Neuronal stem cell (in vitro differentiated cells): ENCODE measurements at regions not wholly inside any gene's neighbourhood (a gene's known extent, or its start where the extent isn't known, plus 50 kb on each side); places are given as distances from the start of the nearest gene placed in this dataset.

Source experiments
- DNase-seq: peaks from one replicate; pipeline ENCODE4 v3.0.0-alpha.2; 2013; ENCODE audit warnings: low spot score
- H2AFZ ChIP-seq: one replicate; pipeline ENCODE4 v1.6.1; 2013; ENCODE audit warnings: mild to moderate bottlenecking, low read length, inconsistent platforms
- H2AK5ac ChIP-seq: 2 replicates; pipeline ENCODE4 v1.6.1; 2013; ENCODE audit warnings: low read depth, mild to moderate bottlenecking, inconsistent platforms, low read length, moderate library complexity, mixed read lengths
- H2BK120ac ChIP-seq: 2 replicates; pipeline ENCODE4 v1.6.1; 2013; ENCODE audit warnings: low read depth, mild to moderate bottlenecking, inconsistent platforms, low read length, moderate library complexity, mixed read lengths
- H2BK12ac ChIP-seq: one replicate; pipeline ENCODE4 v1.6.1; 2013; ENCODE audit warnings: low read length, inconsistent platforms
- H2BK15ac ChIP-seq: 2 replicates; pipeline ENCODE4 v1.6.1; 2013; ENCODE audit warnings: mild to moderate bottlenecking, low read length, inconsistent platforms, mixed read lengths
- H2BK5ac ChIP-seq: one replicate; pipeline ENCODE4 v1.6.1; 2013; ENCODE audit warnings: inconsistent platforms, mild to moderate bottlenecking, low read length, moderate library complexity
- H3K14ac ChIP-seq: one replicate; pipeline ENCODE4 v1.6.1; 2013; ENCODE audit warnings: low read length, inconsistent platforms
- H3K18ac ChIP-seq: 2 replicates; pipeline ENCODE4 v1.6.1; 2013; ENCODE audit warnings: low read length, inconsistent platforms
- H3K23ac ChIP-seq: 2 replicates; pipeline ENCODE4 v1.6.1; 2013; ENCODE audit warnings: low read depth, mild to moderate bottlenecking, mixed read lengths, low read length, inconsistent platforms; ENCODE audit not compliant: poor library complexity
- H3K27ac ChIP-seq: replicated peaks from 3 replicates; pipeline ENCODE4 v1.5.1; 2013; ENCODE audit warnings: low read length, inconsistent platforms
- H3K27me3 ChIP-seq, 3 experiments: 2 replicates each; pipeline ENCODE4 v1.6.1; 2013; ENCODE audit warnings: low read length in 3 of 3, mild to moderate bottlenecking in 2 of 3, inconsistent platforms in 1 of 3, low read depth in 1 of 3, mixed read lengths in 1 of 3, moderate library complexity in 1 of 3; ENCODE audit not compliant: control insufficient read depth in 3 of 3, insufficient read depth in 3 of 3
- H3K36me3 ChIP-seq, 2 donors: replicated peaks in 1 of 2; 2 replicates each; pipeline ENCODE4 v1.6.1; 2013; ENCODE audit warnings: low read length in 2 of 2; ENCODE audit not compliant: control insufficient read depth in 2 of 2, insufficient read depth in 2 of 2
- H3K4ac ChIP-seq: 2 replicates; pipeline ENCODE4 v1.6.1; 2013; ENCODE audit warnings: inconsistent platforms, mild to moderate bottlenecking, low read length, moderate library complexity
- H3K4me1 ChIP-seq, 2 donors: 1 replicate in 1 of 2; 2 replicates in 1 of 2; pipeline ENCODE4 v1.6.1; 2013; ENCODE audit warnings: low read length in 2 of 2, low read depth in 1 of 2; ENCODE audit not compliant: control insufficient read depth in 2 of 2, insufficient read depth in 1 of 2
- H3K4me2 ChIP-seq: one replicate; pipeline ENCODE4 v1.6.1; 2013; ENCODE audit warnings: mild to moderate bottlenecking, low read length, inconsistent platforms; ENCODE audit not compliant: insufficient read depth, poor library complexity, severe bottlenecking
- H3K4me3 ChIP-seq, 2 donors: 2 replicates each; pipeline ENCODE4 v1.5.1; 2013; ENCODE audit warnings: low read length in 2 of 2, mild to moderate bottlenecking in 2 of 2, inconsistent platforms in 1 of 2, moderate library complexity in 1 of 2
- H3K79me1 ChIP-seq: one replicate; pipeline ENCODE4 v1.6.1; 2013; ENCODE audit warnings: low read depth, mild to moderate bottlenecking, inconsistent platforms, low read length, moderate library complexity
- H3K9ac ChIP-seq: one replicate; pipeline ENCODE4 v1.6.1; 2013; ENCODE audit warnings: mild to moderate bottlenecking, low read depth, low read length, inconsistent platforms; ENCODE audit not compliant: poor library complexity
- H3K9me3 ChIP-seq, 2 donors: replicated peaks in 1 of 2; 2 replicates each; pipeline versions ENCODE3 to v1.6.1; 2013; ENCODE audit warnings: low read length in 2 of 2, mild to moderate bottlenecking in 2 of 2, inconsistent platforms in 1 of 2, low read depth in 1 of 2, mixed read lengths in 1 of 2, moderate library complexity in 1 of 2; ENCODE audit not compliant: control insufficient read depth in 2 of 2, insufficient read depth in 1 of 2
- H4K8ac ChIP-seq: one replicate; pipeline ENCODE4 v1.6.1; 2013; ENCODE audit warnings: low read depth, mild to moderate bottlenecking, inconsistent platforms, low read length, moderate library complexity
- H4K91ac ChIP-seq: one replicate; pipeline ENCODE4 v1.6.1; 2013; ENCODE audit warnings: low read length, low read depth, mild to moderate bottlenecking, inconsistent platforms; ENCODE audit not compliant: poor library complexity
- WGBS, 2 donors: extraction: QIAGEN DNeasy Blood & Tissue Kit; methylation state at CpG; one replicate each; pipeline ENCODE4 v1.1.7; 2013; ENCODE audit warnings: missing lambda C conversion rate in 2 of 2, mixed read lengths in 1 of 2; ENCODE audit not compliant: insufficient read length in 2 of 2, insufficient replicate concordance in 1 of 2; ENCODE audit errors: extremely low coverage in 2 of 2; 5-methylcytosine and 5-hydroxymethylcytosine counted together

- Histone ChIP-seq H3K23ac (no peak overlapping the region), H2BK15ac (peak overlapping the region; percentile 80), H3K14ac (peak overlapping the region; percentile 5), H4K8ac (no peak overlapping the region), H3K18ac (peak overlapping the region; percentile 74), H3K9ac (no peak overlapping the region), H4K91ac (no peak overlapping the region), H3K27me3 (no peaks in the 10 kb centered on the region), H3K4me1 (peaks cover 0 to 8% of the 10 kb centered on the region in 2 donors), H3K4ac (peak overlapping the region; percentile 80), H2AK5ac (peak overlapping the region; percentile 56), H2AFZ (no peak overlapping the region), H3K36me3 (no peaks in the 10 kb centered on the region), H3K4me3 (no peak overlapping the region), H2BK5ac (peak overlapping the region; percentile 3), H2BK12ac (no peak overlapping the region), H3K9me3 (peaks cover 0 to 3% of the 10 kb centered on the region in 2 donors), H3K79me1 (no peaks in the 10 kb centered on the region), H3K4me2 (no peak overlapping the region), H2BK120ac (peak overlapping the region; percentile 48), H3K27ac (no peak overlapping the region)
- WGBS, 2 donors = no CpG with 5 or more reads among the region's 19 CpGs
- DNase-seq = no peak
Measured at GRCh38 chr2:234164493-234165413, 114.3 kb downstream of the SPP2 start.

- Histone ChIP-seq H3K79me1 (no peaks in the 10 kb centered on the region), H3K9ac (no peak overlapping the region), H3K4me2 (no peak overlapping the region), H4K91ac (no peak overlapping the region), H3K36me3 (no peaks in the 10 kb centered on the region), H3K9me3 (peaks cover 0 to 3% of the 10 kb centered on the region in 2 donors), H2AK5ac (no peak overlapping the region), H3K4me3 (no peak overlapping the region), H2BK5ac (no peak overlapping the region), H2BK15ac (no peak overlapping the region), H3K4me1 (peaks cover 0 to 2% of the 10 kb centered on the region in 2 donors), H3K27me3 (no peaks in the 10 kb centered on the region), H3K27ac (no peak overlapping the region), H4K8ac (no peak overlapping the region), H2BK120ac (no peak overlapping the region), H3K4ac (no peak overlapping the region), H3K14ac (no peak overlapping the region), H3K18ac (no peak overlapping the region), H2BK12ac (no peak overlapping the region), H3K23ac (no peak overlapping the region), H2AFZ (no peak overlapping the region)
- DNase-seq = no peak
- WGBS, 2 donors = no CpG with 5 or more reads among the region's 7 CpGs
Measured at GRCh38 chr2:234163510-234164045, 113.1 kb downstream of the SPP2 start.

- Histone ChIP-seq H4K8ac (no peak overlapping the region), H3K14ac (no peak overlapping the region)
Measured at GRCh38 chr2:234162861-234163260, 112.4 kb downstream of the SPP2 start.

GRCh38 chr2:234161932-234162331, 111.4 kb downstream of the SPP2 start:
- H3K4me1 ChIP-seq = no peaks in the 10 kb centered on the region
- no peak overlapping the region for H2BK12ac ChIP-seq
- H2BK5ac ChIP-seq = no peak overlapping the region
- H3K9ac ChIP-seq = no peak overlapping the region
- no peak overlapping the region for H3K4me3 ChIP-seq
- no CpG with 5 or more reads among the region's 6 CpGs for WGBS, 2 donors
- no peak overlapping the region for H3K4ac ChIP-seq
- no peaks in the 10 kb centered on the region for H3K79me1 ChIP-seq
- no peak overlapping the region for H2AK5ac ChIP-seq
- no peak overlapping the region for H4K91ac ChIP-seq
- H3K14ac ChIP-seq = no peak overlapping the region
- H3K9me3 ChIP-seq = peaks cover 0 to 3% of the 10 kb centered on the region in 2 donors
- no peak overlapping the region for H2AFZ ChIP-seq
- H3K27ac ChIP-seq = no peak overlapping the region
- no peaks in the 10 kb centered on the region for H3K36me3 ChIP-seq
- H4K8ac ChIP-seq = no peak overlapping the region
- H3K27me3 ChIP-seq = no peaks in the 10 kb centered on the region
- H2BK15ac ChIP-seq = no peak overlapping the region
- no peak overlapping the region for H3K18ac ChIP-seq
- H2BK120ac ChIP-seq = no peak overlapping the region
- no peak overlapping the region for H3K4me2 ChIP-seq
- H3K23ac ChIP-seq = no peak overlapping the region
- DNase-seq = no peak

More at GRCh38 chr2:234162861-234163260, 112.4 kb downstream of the SPP2 start:
- no peak overlapping the region for H2BK120ac ChIP-seq
- H3K4ac ChIP-seq = no peak overlapping the region
- no peak overlapping the region for H2BK15ac ChIP-seq
- no peak overlapping the region for H2BK12ac ChIP-seq
- no peak overlapping the region for H3K23ac ChIP-seq
- H3K4me2 ChIP-seq = no peak overlapping the region
- no CpG with 5 or more reads among the region's 1 CpG for WGBS, 2 donors
- peak overlapping the region; percentile 38 for H4K91ac ChIP-seq
- no peak overlapping the region for H3K18ac ChIP-seq
- H3K9me3 ChIP-seq = peaks cover 0 to 3% of the 10 kb centered on the region in 2 donors
- H3K27ac ChIP-seq = no peak overlapping the region
- peak overlapping the region; percentile 57 for H3K9ac ChIP-seq
- no peak overlapping the region for H3K4me3 ChIP-seq
- H3K4me1 ChIP-seq = no peaks in the 10 kb centered on the region
- no peak for DNase-seq
- H2AK5ac ChIP-seq = no peak overlapping the region
- H3K27me3 ChIP-seq = no peaks in the 10 kb centered on the region
- no peaks in the 10 kb centered on the region for H3K79me1 ChIP-seq
- no peaks in the 10 kb centered on the region for H3K36me3 ChIP-seq
- H2AFZ ChIP-seq = no peak overlapping the region
- no peak overlapping the region for H2BK5ac ChIP-seq
